ENCODE measurements at regions not wholly inside any gene's neighbourhood (a gene's known extent, or its start where the extent isn't known, plus 50 kb on each side); places are given as distances from the start of the nearest gene placed in this dataset.

- no peak for DNase-seq (ENCODE audit: low read depth)
Observed at GRCh38 chr2:128774320-128775216, 455.9 kb upstream of the HS6ST1 start.

- no peak for DNase-seq (ENCODE audit: low read depth)
Observed at GRCh38 chr2:128775217-128775913, 456.7 kb upstream of the HS6ST1 start.

DNA sequence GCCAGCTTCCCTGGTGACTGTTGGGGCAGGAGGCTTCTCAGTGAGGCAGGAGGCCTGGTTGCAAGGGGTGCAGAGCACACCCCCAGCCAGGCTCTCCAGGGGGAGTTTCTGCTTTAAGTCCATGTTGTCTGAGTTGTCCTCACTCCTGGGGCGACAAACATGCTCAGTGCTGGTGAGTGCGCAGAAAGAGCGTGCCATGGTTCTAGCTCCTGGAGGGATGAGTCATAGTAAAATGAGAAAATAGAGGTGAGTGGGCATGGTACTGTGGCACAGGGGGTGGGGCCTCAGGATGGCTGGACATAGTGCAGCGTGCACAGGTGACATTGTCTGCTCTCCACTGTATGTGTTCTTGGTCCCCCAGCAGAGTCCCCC, 457.2 kb upstream of the HS6ST1 start:
- no peak for DNase-seq (ENCODE audit: low read depth)

GRCh38 chr2:128776461-128777195, 458.0 kb upstream of the HS6ST1 start:
- DNase-seq (ENCODE audit: low read depth): no peak

DNA sequence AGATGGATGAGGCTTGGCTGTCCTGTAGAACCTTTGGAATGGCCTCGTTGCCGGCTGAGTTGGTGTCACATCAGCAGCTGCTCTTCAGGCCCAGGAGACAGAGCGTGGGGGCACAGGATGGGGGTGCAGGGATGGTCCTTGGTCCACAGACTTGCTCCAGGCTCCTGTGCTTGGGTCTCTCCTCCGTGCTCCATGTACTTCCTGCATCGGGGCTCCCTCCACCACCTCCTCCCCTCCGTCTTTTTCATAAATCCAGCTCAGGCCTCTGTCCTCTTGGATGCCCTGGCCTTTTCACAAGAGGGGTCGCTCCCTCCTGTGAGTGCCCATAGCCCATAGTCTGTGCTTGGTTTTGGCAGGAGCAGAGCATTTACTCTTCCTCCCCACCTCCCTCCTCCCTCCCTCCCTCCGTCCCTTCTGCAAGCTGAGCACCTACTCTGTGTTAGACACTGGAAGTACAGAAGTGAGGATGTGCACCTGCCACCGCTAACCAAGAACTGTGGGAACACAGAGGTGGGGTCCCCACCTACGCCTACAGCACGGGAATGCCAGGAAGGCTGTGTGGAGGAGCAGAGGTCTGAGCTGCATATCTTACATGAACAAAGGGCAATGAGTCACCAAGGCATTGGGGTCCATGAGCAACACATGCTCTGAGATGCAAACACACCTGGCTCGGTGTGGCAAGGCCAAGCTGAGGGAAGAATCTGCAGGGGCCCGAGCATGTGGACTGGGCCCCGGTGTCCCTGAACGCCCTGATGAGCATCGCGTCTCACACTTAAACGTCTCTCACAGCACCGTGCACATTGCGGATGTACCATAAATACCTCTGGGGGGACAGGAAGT, 458.7 kb upstream of the HS6ST1 start:
- DNase-seq (ENCODE audit: low read depth): no peak

DNA sequence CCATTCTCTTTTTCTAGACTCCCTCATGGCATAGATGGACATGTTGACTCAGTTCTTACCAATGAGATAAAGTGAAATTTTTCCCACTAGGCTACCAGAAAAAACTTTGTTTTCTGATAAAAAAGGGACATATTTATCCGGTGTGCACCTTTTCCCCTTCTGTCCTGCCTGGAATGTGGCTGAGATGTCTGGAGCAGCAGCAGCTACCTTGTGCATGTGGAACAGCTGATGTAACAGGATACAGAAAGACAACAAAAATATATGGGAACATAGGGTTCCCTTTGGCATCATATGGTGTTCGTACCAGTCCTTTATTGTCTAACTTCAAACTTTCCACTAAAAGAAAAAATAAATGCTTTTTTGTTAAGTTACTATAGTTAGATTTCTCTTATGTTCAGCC, 460.2 kb upstream of the HS6ST1 start:
- no peak for DNase-seq (ENCODE audit: low read depth)

DNA sequence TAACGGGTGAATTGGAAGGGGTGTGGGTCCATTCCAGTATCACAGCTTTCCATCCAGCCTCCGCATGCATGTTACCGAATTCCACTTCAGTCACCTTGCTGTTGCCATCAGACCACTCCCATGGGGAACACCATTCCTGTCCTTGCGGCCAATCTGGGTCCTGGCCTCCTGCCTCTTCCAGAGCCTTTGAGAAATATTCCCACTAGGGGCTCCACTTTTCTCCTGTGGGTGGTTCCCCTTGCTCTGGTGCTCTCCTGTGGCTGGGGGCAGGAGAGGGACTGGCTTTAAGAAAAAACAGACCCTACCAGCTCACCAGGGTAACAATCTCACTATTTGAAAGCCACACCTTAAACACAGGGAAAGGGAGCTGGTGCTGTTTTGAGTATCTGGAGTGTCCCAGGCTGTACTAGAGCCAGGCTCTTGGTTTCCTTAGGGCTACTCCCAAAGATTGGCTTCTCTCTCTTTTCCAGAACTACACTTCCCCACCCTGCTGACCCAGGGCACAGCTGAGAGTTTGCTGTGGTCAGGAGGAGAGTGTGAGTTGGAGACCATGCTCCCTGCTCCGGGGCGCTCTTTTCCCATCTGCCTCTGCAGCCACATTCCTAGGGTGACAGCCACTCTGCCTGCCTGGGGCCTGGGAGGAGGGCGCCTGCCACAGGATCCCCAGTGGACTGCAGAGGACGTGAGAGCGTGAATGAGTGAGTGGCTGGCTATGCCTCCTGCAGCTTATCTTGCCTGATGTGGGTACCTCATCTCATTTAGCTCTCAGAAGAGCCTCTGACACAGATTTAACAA, 460.8 kb upstream of the HS6ST1 start:
- DNase-seq (ENCODE audit: low read depth): no peak

DNA sequence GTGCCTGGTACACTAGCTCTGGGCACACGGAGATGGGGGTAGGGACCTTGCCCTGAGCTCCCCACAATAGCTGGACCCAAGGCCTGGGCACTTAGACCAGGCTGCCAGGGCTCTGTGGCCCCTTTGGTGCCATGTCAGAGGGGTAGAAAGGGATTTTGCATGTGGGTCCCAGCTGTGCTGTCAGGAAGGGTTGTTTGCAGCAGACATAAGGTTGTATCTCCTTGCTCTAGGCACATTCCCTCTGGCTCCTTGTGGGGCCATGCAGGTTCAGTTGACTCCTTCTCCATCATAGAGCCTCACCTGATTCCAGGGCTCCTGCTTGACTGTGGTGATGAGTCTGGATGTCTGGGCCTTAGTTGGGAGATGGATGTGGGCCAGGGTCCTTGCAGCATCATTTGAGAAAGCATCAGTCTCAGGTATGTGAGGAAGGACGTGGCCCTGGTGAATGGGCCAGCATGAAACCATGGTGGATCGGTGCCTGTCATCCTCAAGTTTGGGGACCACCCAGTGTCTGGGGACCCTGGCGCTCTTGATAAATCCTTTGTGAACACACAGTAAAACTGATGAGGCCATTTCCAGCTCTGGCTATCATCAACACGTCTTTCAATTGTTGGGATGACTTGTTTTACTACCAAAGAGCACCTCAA, 461.9 kb upstream of the HS6ST1 start:
- no peak for DNase-seq (ENCODE audit: low read depth)

DNA sequence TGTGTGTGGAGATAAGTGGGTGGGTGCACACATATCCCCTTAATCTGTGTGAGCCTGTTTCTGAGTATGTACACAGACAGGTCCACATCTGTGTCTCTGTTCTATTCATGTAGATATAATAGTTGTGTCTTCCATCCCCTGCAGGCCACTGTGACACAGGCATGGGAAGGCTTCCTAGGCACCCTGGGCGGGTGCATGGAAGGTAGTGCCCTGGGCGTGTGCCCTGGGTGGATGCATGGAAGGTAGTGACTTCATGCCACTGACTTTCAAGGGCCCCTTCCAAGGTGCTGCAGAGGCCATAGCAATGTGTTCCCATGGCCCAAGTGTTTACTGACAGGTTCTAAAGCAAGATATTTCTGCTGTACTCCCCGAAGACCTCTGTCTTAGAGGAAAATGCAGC, 462.5 kb upstream of the HS6ST1 start:
- no peak for DNase-seq (ENCODE audit: low read depth)

- DNase-seq (ENCODE audit: low read depth): no peak
Observed at GRCh38 chr2:128781585-128782385, 463.1 kb upstream of the HS6ST1 start.

- DNase-seq (ENCODE audit: low read depth): no peak
Observed at GRCh38 chr2:128782411-128783192, 463.9 kb upstream of the HS6ST1 start.

DNA sequence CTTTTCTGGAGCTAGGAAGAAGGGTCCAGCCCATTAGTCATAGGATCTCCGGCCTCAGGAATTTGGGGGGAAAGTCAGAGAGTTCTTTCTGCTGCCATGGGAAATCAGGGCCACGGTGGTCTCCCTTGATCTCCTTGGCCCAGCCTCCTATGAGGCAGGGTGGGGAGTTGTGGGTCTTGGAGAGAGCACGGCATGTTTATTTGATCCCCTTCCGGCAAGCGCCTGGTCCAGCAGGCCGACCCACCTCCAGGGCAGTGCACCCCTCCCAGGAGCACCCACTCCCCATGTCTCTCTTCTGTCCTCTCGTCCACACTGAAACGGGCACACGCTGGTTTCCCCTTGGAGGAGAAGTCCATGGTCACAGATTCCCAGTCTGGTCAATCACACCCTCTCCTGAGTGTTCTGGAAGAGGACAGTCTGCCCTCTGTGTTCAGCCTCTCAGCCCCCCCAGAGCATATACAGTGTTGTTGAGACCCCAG, 464.6 kb upstream of the HS6ST1 start:
- no peak for DNase-seq (ENCODE audit: low read depth)

- DNase-seq (ENCODE audit: low read depth): no peak
Observed at GRCh38 chr2:128783896-128784295, 465.2 kb upstream of the HS6ST1 start.

GRCh38 chr2:128784626-128785306, 466.1 kb upstream of the HS6ST1 start:
- DNase-seq (ENCODE audit: low read depth): no peak

DNA sequence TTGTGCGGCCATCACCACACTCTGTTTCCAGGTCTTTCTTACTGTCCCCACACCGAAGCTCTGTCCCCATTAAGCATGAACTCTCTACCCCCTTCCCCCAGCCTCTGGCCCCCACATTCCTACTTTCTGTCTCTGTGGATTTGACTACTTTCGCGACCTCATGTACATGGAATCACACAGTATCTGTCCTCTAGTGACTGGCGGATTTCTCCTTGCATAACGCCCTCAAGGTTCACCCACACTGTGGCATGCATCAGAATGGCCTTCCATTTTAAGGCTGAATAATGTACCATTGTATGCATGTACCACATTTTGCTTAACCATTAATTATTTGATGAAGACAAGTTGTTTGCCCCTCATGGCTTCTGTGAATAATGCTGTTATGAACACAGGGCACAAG, 467.6 kb upstream of the HS6ST1 start:
- DNase-seq (ENCODE audit: low read depth): no peak

DNA sequence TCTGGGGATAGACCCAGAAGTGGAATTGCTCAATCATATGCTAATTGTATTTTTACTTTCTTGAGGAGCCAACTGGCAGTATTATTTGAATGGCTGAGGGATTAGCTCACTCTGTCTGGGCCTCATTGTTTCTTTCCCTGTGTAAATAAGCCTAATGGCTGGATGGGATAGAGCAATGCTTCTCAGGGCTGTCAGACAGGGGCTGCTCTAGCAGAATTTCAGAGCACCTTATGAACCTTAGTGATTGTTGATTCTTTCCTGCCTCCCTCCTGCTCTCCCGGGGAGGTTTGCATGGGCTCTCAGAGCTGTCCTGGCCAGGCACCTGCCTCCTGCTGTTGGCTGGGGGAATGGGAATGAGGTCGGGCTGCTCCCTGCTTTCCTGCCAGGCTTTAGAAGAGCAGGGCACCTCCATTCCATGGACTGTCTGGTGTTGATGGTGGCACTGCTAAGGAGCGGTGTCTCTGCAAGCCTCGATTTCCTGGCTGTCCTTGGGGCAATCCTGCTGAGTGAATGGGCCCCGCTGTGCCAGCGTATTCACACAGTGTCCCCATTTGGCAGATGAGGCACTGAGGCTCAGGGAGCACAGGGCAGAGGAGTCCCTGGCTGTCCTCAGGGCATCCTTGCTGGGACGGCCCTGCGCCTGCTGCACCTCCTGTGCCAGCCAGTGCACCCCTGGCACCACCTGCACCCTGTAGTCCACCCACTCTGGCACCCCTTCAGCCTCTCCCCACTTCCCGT, 468.2 kb upstream of the HS6ST1 start:
- no peak for DNase-seq (ENCODE audit: low read depth)

GRCh38 chr2:128787616-128788015, 468.9 kb upstream of the HS6ST1 start:
- DNase-seq (ENCODE audit: low read depth): no peak

Measured in RPMI7951 (cell line).